ENCODE measurements at regions not wholly inside any gene's neighbourhood (a gene's known extent, or its start where the extent isn't known, plus 50 kb on each side); places are given as distances from the start of the nearest gene placed in this dataset.

GRCh38 chr10:113316506-113316905 is 236.3 kb upstream of the HABP2 start:
- TF ChIP-seq CTCF (IDR thresholded peaks at IDR 0.05; ENCODE audit: insufficient read depth, low read depth, low read length): peak; percentile 23
- no peak for DNase-seq (ENCODE audit: low read depth)
- no peak overlapping the region for H3K4me3 ChIP-seq (ENCODE audit: low read depth, low read length)

GRCh38 chr10:113317489-113317888 is 235.4 kb upstream of the HABP2 start:
- TF ChIP-seq CTCF (IDR thresholded peaks at IDR 0.05; ENCODE audit: insufficient read depth, low read depth, low read length): no peak
- no peak overlapping the region for H3K4me3 ChIP-seq (ENCODE audit: low read depth, low read length)
- DNase-seq (ENCODE audit: low read depth): no peak

DNA sequence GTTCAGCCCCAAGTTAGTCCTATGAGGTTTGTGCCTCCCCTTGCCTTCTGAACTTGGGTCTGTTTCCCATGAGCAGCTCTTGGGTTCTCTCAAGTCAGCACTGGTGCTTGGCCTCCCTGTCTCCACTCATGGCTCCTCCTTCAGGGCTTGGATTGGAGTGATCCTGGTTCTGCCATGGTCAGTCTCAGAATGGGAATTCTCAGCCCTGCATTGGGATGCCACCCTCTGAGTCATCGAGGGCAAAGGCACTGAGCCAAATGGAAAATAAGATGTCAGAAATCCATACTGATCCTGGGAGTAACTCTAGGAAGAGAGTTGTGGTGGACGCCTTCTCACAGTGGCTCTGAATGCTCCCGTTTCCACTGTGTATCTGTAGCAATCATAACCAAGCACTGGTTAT is 233.4 kb upstream of the HABP2 start:
- TF ChIP-seq CTCF (IDR thresholded peaks at IDR 0.05; ENCODE audit: insufficient read depth, low read depth, low read length): no peak
- no peak for DNase-seq (ENCODE audit: low read depth)
- H3K4me3 ChIP-seq (ENCODE audit: low read depth, low read length): no peak overlapping the region

DNA sequence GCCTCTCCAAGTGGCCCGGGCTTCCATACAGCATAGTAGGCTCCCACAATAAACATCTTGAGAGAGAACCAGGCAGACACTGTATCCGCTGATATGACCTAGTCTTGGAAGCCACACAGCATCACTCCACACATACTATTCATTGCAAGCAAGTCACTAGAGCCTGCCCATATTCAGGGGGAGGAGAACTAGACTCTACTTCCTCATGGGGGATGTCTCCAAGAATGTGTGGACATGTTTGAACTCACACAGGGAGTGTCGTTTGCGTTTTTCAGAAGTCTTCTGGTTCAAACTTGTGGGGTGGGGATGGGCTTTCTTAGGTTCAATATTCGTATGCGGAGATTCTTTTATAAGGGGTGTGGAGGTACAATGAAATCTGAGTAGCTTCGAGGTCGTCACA is 232.6 kb upstream of the HABP2 start:
- no peak for TF ChIP-seq CTCF (IDR thresholded peaks at IDR 0.05; ENCODE audit: insufficient read depth, low read depth, low read length)
- no peak overlapping the region for H3K4me3 ChIP-seq (ENCODE audit: low read depth, low read length)
- no peak for DNase-seq (ENCODE audit: low read depth)

DNA sequence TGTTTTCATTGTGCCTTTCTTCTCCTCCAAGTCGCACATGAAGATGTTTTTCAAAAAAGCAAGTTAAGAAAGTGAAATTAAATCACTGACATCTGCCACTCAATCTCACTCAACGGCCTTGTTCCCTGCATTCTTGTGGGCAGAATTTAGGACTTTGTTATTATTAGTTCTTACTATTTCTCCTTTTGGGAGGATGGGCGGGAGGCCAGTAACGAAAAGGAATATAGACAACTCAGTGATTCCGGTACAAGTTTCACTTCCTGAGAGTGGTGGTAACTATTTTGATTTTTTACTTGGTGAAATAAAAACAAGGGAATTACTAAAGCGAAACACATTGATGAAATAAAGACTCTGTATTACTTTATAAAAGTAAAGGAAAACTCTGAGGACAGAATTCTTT is 231.9 kb upstream of the HABP2 start:
- H3K4me3 ChIP-seq (ENCODE audit: low read depth, low read length): no peak overlapping the region
- TF ChIP-seq CTCF (IDR thresholded peaks at IDR 0.05; ENCODE audit: insufficient read depth, low read depth, low read length): no peak
- DNase-seq (ENCODE audit: low read depth): no peak

- no peak overlapping the region for H3K4me3 ChIP-seq (ENCODE audit: low read depth, low read length)
- no peak for TF ChIP-seq CTCF (IDR thresholded peaks at IDR 0.05; ENCODE audit: insufficient read depth, low read depth, low read length)
- no peak for DNase-seq (ENCODE audit: low read depth)
These were observed 230.0 kb upstream of the HABP2 start for GRCh38 chr10:113322843-113323242.

GRCh38 chr10:113323985-113324384 is 228.9 kb upstream of the HABP2 start:
- TF ChIP-seq CTCF (IDR thresholded peaks at IDR 0.05; ENCODE audit: insufficient read depth, low read depth, low read length): no peak
- no peak for DNase-seq (ENCODE audit: low read depth)
- no peak overlapping the region for H3K4me3 ChIP-seq (ENCODE audit: low read depth, low read length)

Measured in fibroblast of villous mesenchyme (primary cell).